ENCODE measurements at regions not wholly inside any gene's neighbourhood (a gene's known extent, or its start where the extent isn't known, plus 50 kb on each side); places are given as distances from the start of the nearest gene placed in this dataset.

GRCh38 chr10:89904755-89905154 is 203.4 kb downstream of the KIF20B start:
- TF ChIP-seq CTCF (IDR thresholded peaks at IDR 0.05; ENCODE audit: low read length) (no peak), EZH2phosphoT487 (IDR thresholded peaks at IDR 0.05; ENCODE audit: low read length) (no peak), EZH2 (optimal IDR thresholded peaks at IDR 0.05; ENCODE audit: low read depth, low read length) (no peak)

All from MM.1S (cell line).